Fibroblast of lung (primary cell): ENCODE measurements at regions not wholly inside any gene's neighbourhood (a gene's known extent, or its start where the extent isn't known, plus 50 kb on each side); places are given as distances from the start of the nearest gene placed in this dataset.
A peak's percentile ranks its signal among the peaks of the same experiment; 100 is the strongest.

ENCODE experiments used
- DNase-seq, 2 donors: peaks; one replicate each; pipeline versions ENCODE4 v3.0.0 to v3.0.0-alpha.2; 2010; ENCODE audit warnings: low read depth in 2 of 2
- H2AFZ ChIP-seq: 2 replicates; pipeline ENCODE4 v1.5.1; 2012; ENCODE audit warnings: low read length, control low read depth, inconsistent platforms
- H3K27ac ChIP-seq: 2 replicates; pipeline ENCODE4 v1.5.1; 2011; ENCODE audit warnings: low read length, control low read depth; ENCODE audit not compliant: insufficient read depth
- H3K27me3 ChIP-seq: 2 replicates; pipeline ENCODE4 v1.5.1; 2011; ENCODE audit warnings: mild to moderate bottlenecking, low read length; ENCODE audit not compliant: control insufficient read depth, insufficient read depth
- H3K36me3 ChIP-seq: 2 replicates; pipeline ENCODE4 v1.5.1; 2011; ENCODE audit warnings: low read length; ENCODE audit not compliant: control insufficient read depth, insufficient read depth
- H3K4me1 ChIP-seq: 2 replicates; pipeline ENCODE4 v1.5.1; 2011; ENCODE audit warnings: low read length; ENCODE audit not compliant: control insufficient read depth, insufficient read depth; ENCODE audit errors: extremely low read depth
- H3K4me2 ChIP-seq: 2 replicates; pipeline ENCODE4 v1.5.1; 2011; ENCODE audit warnings: low read length, control low read depth; ENCODE audit not compliant: insufficient read depth; ENCODE audit errors: extremely low read depth
- H3K4me3 ChIP-seq, 4 experiments: fragments of 200-600 bp in 1 of 4; sonication (generic) in 1 of 4; replicated peaks in 1 of 4; 2 replicates each; pipeline ENCODE4 v1.5.1; 2011 to 2016; ENCODE audit warnings: low read length in 4 of 4, low read depth in 3 of 4, mild to moderate bottlenecking in 3 of 4, control low read depth in 2 of 4, inconsistent platforms in 1 of 4, mixed read lengths in 1 of 4; ENCODE audit not compliant: insufficient read depth in 1 of 4; ENCODE audit errors: control extremely low read depth in 1 of 4
- H3K79me2 ChIP-seq: 2 replicates; pipeline ENCODE4 v1.5.1; 2012; ENCODE audit warnings: mild to moderate bottlenecking, low read length, inconsistent platforms; ENCODE audit not compliant: control insufficient read depth, insufficient read depth
- H3K9ac ChIP-seq: 2 replicates; pipeline ENCODE4 v1.5.1; 2011; ENCODE audit warnings: mild to moderate bottlenecking, low read length, control low read depth; ENCODE audit not compliant: insufficient read depth
- H3K9me3 ChIP-seq: 2 replicates; pipeline ENCODE4 v1.5.1; 2012; ENCODE audit warnings: low read depth, low read length; ENCODE audit not compliant: control insufficient read depth, insufficient read depth
- H4K20me1 ChIP-seq: 2 replicates; pipeline ENCODE4 v1.5.1; 2011; ENCODE audit warnings: low read length; ENCODE audit not compliant: control insufficient read depth, insufficient read depth; ENCODE audit errors: extremely low read depth
- CTCF ChIP-seq, 2 donors: IDR thresholded peaks in 1 of 2; conservative IDR thresholded peaks in 1 of 2; 1 replicate in 1 of 2; 2 replicates in 1 of 2; pipeline ENCODE4 v1.5.1; 2011 to 2012; ENCODE audit warnings: low read length in 2 of 2, control low read depth in 1 of 2, inconsistent platforms in 1 of 2, low read depth in 1 of 2, mild to moderate bottlenecking in 1 of 2
- EZH2 ChIP-seq: IDR thresholded peaks from 2 replicates; pipeline ENCODE4 v1.5.1; 2012; ENCODE audit warnings: low read length, control low read depth, mild to moderate bottlenecking; ENCODE audit errors: missing control alignments

- Histone ChIP-seq H4K20me1 (no peaks in the 10 kb centered on the region), H3K4me3 (no peak overlapping the region), H3K27me3 (no peaks in the 10 kb centered on the region), H3K4me2 (no peak overlapping the region), H3K36me3 (no peaks in the 10 kb centered on the region), H2AFZ (no peak overlapping the region), H3K79me2 (no peaks in the 10 kb centered on the region), H3K9me3 (no peaks in the 10 kb centered on the region), H3K27ac (no peak overlapping the region), H3K9ac (no peak overlapping the region), H3K4me1 (no peaks in the 10 kb centered on the region)
- DNase-seq: no peak
- TF ChIP-seq EZH2 (no peak), CTCF (conservative IDR thresholded peaks at IDR 0.05 in 1 of 2, IDR thresholded peaks at IDR 0.05 in 1 of 2; ENCODE audit: low read depth in 1 of 2, low read length in 2 of 2) (no peak)
Observed at GRCh38 chr5:142259758-142260157, 65.1 kb downstream of the SPRY4 start.

- Histone ChIP-seq H3K4me3 (no peak overlapping the region), H4K20me1 (no peaks in the 10 kb centered on the region), H3K9ac (no peak overlapping the region), H3K27me3 (no peaks in the 10 kb centered on the region), H3K36me3 (no peaks in the 10 kb centered on the region), H3K4me2 (no peak overlapping the region), H3K79me2 (no peaks in the 10 kb centered on the region), H3K9me3 (no peaks in the 10 kb centered on the region), H3K27ac (no peak overlapping the region), H2AFZ (no peak overlapping the region), H3K4me1 (no peaks in the 10 kb centered on the region)
- DNase-seq: no peak
- TF ChIP-seq CTCF (conservative IDR thresholded peaks at IDR 0.05 in 1 of 2, IDR thresholded peaks at IDR 0.05 in 1 of 2; ENCODE audit: low read depth in 1 of 2, low read length in 2 of 2): no peak
Observed at GRCh38 chr5:142255831-142256230, 69.0 kb downstream of the SPRY4 start.

- H4K20me1 ChIP-seq: no peaks in the 10 kb centered on the region
- no peak overlapping the region for H3K4me3 ChIP-seq
- H3K9ac ChIP-seq: no peak overlapping the region
- no peaks in the 10 kb centered on the region for H3K36me3 ChIP-seq
- H3K4me2 ChIP-seq: peak overlapping the region; percentile 35
- no peak for DNase-seq
- TF ChIP-seq EZH2 (no peak), CTCF (conservative IDR thresholded peaks at IDR 0.05 in 1 of 2, IDR thresholded peaks at IDR 0.05 in 1 of 2; ENCODE audit: low read depth in 1 of 2, low read length in 2 of 2) (no peak)
- H3K79me2 ChIP-seq: no peaks in the 10 kb centered on the region
- no peak overlapping the region for H3K27ac ChIP-seq
- H3K9me3 ChIP-seq: no peaks in the 10 kb centered on the region
- no peak overlapping the region for H2AFZ ChIP-seq
- no peaks in the 10 kb centered on the region for H3K4me1 ChIP-seq
- no peaks in the 10 kb centered on the region for H3K27me3 ChIP-seq
Observed at GRCh38 chr5:142254431-142254830, 70.4 kb downstream of the SPRY4 start.
